GM12875 (cell line): ENCODE measurements at regions not wholly inside any gene's neighbourhood (a gene's known extent, or its start where the extent isn't known, plus 50 kb on each side); places are given as distances from the start of the nearest gene placed in this dataset.

Source experiments
- H3K4me3 ChIP-seq: one replicate; pipeline ENCODE4 v1.5.1; 2011; ENCODE audit warnings: low read depth, low read length, control low read depth
- CTCF ChIP-seq: IDR thresholded peaks from 2 replicates; pipeline ENCODE4 v1.5.1; 2011; ENCODE audit warnings: low read depth, mild to moderate bottlenecking, control low read depth, inconsistent platforms, low read length, moderate library complexity, borderline replicate concordance; ENCODE audit not compliant: insufficient read depth

- TF ChIP-seq CTCF, result no peak
- H3K4me3 ChIP-seq, result no peak overlapping the region
Measured at GRCh38 chr6:114619621-114620200, 276.9 kb upstream of the HS3ST5 start.

- H3K4me3 ChIP-seq, result no peak overlapping the region
- no peak for TF ChIP-seq CTCF
Measured at GRCh38 chr6:114611696-114612095, 268.9 kb upstream of the HS3ST5 start.

GRCh38 chr6:114608091-114608490 lies 265.3 kb upstream of the HS3ST5 start:
- no peak overlapping the region for H3K4me3 ChIP-seq
- no peak for TF ChIP-seq CTCF

- H3K4me3 ChIP-seq, result no peak overlapping the region
- no peak for TF ChIP-seq CTCF
Measured at GRCh38 chr6:114605656-114606055, 262.8 kb upstream of the HS3ST5 start.

- no peak for TF ChIP-seq CTCF
- no peak overlapping the region for H3K4me3 ChIP-seq
Measured at GRCh38 chr6:114600381-114600780, 257.6 kb upstream of the HS3ST5 start.

- TF ChIP-seq CTCF, result no peak
Measured at GRCh38 chr6:114595591-114595990, 252.8 kb upstream of the HS3ST5 start.

GRCh38 chr6:114595186-114595585 lies 252.4 kb upstream of the HS3ST5 start:
- TF ChIP-seq CTCF, result no peak

More at GRCh38 chr6:114595591-114595990, 252.8 kb upstream of the HS3ST5 start:
- no peak overlapping the region for H3K4me3 ChIP-seq

More at GRCh38 chr6:114595186-114595585, 252.4 kb upstream of the HS3ST5 start:
- no peak overlapping the region for H3K4me3 ChIP-seq
